GF-D8 (cell line): ENCODE measurements at regions not wholly inside any gene's neighbourhood (a gene's known extent, or its start where the extent isn't known, plus 50 kb on each side); places are given as distances from the start of the nearest gene placed in this dataset.
"Not testable (repeated sequence)": the region's sequence is repeated elsewhere in the genome, so short reads cannot be mapped to it uniquely, and the experiment has no call there.

Experiments
- DNase-seq: peaks from one replicate; lab custom pipeline; 2025; lab: John Stamatoyannopoulos, UW

GRCh38 chr13:22757530-22758120 is 423.2 kb upstream of the SGCG start:
- no peak for DNase-seq

GRCh38 chr13:22758245-22758644 is 422.5 kb upstream of the SGCG start:
- no peak for DNase-seq

GRCh38 chr13:22761709-22762108 is 419.1 kb upstream of the SGCG start:
- DNase-seq: no peak

GRCh38 chr13:22765547-22765946 is 415.2 kb upstream of the SGCG start:
- no peak for DNase-seq

GRCh38 chr13:22770891-22771290 is 409.9 kb upstream of the SGCG start:
- DNase-seq: no peak

- DNase-seq: no peak
Measured at GRCh38 chr13:22773465-22773864, 407.3 kb upstream of the SGCG start.

GRCh38 chr13:22776394-22777186 is 404.2 kb upstream of the SGCG start:
- no peak for DNase-seq

- DNase-seq: no peak
Measured at GRCh38 chr13:22777207-22777606, 403.6 kb upstream of the SGCG start.

GRCh38 chr13:22789027-22789593 is 391.7 kb upstream of the SGCG start:
- DNase-seq: no peak

GRCh38 chr13:22789916-22790315 is 390.9 kb upstream of the SGCG start:
- no peak for DNase-seq

GRCh38 chr13:22793598-22794134 is 387.1 kb upstream of the SGCG start:
- DNase-seq: no peak

GRCh38 chr13:22800526-22801401 is 380.0 kb upstream of the SGCG start:
- no peak for DNase-seq

GRCh38 chr13:22801402-22802003 is 379.3 kb upstream of the SGCG start:
- DNase-seq: no peak

- DNase-seq: no peak
Measured at GRCh38 chr13:22812793-22813192, 368.0 kb upstream of the SGCG start.

GRCh38 chr13:22813531-22814377 is 367.0 kb upstream of the SGCG start:
- DNase-seq: not testable (repeated sequence)

- not testable (repeated sequence) for DNase-seq
Measured at GRCh38 chr13:22814433-22814832, 366.3 kb upstream of the SGCG start.

- DNase-seq: no peak
Measured at GRCh38 chr13:22821589-22821988, 359.2 kb upstream of the SGCG start.

- DNase-seq: no peak
Measured at GRCh38 chr13:22825186-22825585, 355.6 kb upstream of the SGCG start.

- no peak for DNase-seq
Measured at GRCh38 chr13:22828081-22828480, 352.7 kb upstream of the SGCG start.

GRCh38 chr13:22836475-22836874 is 344.3 kb upstream of the SGCG start:
- no peak for DNase-seq
